NCI-H2171 treated with DMSO at 0.1 percent for 48 hours (cell line): ENCODE measurements at regions not wholly inside any gene's neighbourhood (a gene's known extent, or its start where the extent isn't known, plus 50 kb on each side); places are given as distances from the start of the nearest gene placed in this dataset.
"Not testable (repeated sequence)": the region's sequence is repeated elsewhere in the genome, so short reads cannot be mapped to it uniquely, and the experiment has no call there.

Experiments
- DNase-seq: peaks from one replicate; lab custom pipeline; 2025; lab: John Stamatoyannopoulos, UW

- peak; percentile 41 for DNase-seq
Observed at GRCh38 chr3:94336046-94336753, 273.3 kb downstream of the NSUN3 start.

- DNase-seq: no peak
Observed at GRCh38 chr3:94345101-94345500, 282.2 kb downstream of the NSUN3 start.

GRCh38 chr3:94349310-94349878 lies 286.5 kb downstream of the NSUN3 start:
- no peak for DNase-seq

DNA sequence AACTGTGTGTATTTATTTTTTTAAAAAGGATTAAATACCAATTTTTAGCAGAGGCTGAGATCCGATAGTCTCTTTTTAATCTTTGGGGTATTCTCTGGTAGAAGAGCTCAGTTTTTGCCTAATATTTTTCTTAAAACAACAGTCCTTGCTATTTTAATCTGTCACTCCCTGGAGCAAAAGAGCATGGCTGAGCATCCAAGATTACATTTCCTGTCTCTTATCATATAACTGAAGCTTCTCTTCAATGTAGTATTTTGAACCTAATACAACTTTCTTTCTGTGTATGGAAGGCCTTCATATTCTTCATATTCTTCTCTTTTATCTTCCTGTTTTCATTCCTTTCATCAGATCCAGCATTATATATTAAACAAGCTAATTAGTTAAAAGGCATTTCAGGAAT lies 293.7 kb downstream of the NSUN3 start:
- DNase-seq: no peak

GRCh38 chr3:94359996-94360395 lies 297.1 kb downstream of the NSUN3 start:
- no peak for DNase-seq

DNA sequence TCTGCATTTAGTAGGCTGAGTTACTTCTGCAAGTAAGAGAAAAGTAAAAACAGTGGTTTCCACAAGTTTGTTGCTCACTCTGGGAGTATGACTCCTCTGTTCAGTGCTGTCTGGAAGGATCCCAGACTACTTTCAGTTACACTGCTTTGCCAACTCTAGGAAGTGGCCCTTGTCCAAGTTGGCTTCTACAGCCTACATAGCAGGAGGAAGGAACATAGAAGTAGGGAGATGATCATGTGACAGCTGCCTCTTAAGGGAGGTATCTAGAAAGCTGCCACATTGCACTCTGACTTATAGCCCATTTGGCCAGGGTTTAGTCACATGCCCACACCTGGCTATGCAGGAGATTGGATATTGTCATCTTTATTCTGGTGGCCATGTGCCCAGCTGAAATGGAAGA lies 298.1 kb downstream of the NSUN3 start:
- no peak for DNase-seq

GRCh38 chr3:94362393-94362792 lies 299.5 kb downstream of the NSUN3 start:
- DNase-seq: no peak

- no peak for DNase-seq
Observed at GRCh38 chr3:94365006-94365405, 302.1 kb downstream of the NSUN3 start.

- no peak for DNase-seq
Observed at GRCh38 chr3:94372026-94372425, 309.2 kb downstream of the NSUN3 start.

DNA sequence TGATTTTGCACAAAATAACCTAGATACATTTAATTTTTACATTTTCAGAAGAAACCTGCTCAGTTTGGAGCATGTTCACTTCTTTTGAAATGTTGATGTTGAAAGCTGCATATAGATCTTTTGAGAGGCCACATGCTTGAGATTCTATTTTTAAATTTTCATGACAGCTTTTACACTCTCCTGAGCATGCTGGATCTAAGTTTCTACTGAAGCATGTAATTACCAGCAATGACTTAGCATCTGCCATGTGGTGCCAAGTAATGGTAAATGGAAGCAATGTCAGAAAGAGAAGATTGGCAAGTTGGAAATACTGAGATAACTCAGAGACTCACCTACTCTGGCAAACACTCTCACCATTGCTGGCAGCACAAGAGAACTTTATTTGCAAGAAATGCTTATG lies 310.6 kb downstream of the NSUN3 start:
- DNase-seq: peak; percentile 45

DNA sequence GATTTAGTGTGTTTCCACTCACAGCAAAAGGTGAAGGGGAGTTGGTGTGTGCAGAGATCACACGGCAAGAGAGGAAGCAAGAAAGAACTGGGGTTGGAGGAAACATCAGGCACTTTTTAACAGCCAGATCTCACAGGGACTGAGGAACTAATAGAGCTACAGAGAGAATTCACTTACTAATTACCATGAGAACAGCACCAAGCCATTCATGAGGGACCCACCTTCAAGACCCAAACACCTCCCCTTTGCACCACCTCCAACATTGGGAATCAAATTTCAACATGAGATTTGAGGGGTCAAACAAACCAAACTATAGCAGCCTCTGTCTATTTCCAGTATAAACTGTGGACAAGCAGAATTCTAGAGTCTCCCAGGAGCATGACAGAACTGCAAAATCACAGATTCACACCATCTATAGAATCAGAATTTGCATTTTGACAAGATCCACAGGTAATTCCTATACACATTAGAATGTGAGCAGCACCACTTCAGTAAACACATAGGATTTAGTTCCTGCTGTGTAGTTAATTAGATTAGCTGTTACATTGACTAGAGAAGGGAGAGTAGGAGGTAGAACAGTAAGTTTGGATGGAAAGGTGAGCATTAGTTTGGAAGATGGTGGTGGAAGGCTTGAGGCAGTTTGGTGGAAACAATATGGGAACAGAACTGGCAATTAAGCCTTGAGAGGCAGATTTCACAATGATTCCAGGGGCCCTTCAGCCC lies 311.7 kb downstream of the NSUN3 start:
- DNase-seq: no peak

DNA sequence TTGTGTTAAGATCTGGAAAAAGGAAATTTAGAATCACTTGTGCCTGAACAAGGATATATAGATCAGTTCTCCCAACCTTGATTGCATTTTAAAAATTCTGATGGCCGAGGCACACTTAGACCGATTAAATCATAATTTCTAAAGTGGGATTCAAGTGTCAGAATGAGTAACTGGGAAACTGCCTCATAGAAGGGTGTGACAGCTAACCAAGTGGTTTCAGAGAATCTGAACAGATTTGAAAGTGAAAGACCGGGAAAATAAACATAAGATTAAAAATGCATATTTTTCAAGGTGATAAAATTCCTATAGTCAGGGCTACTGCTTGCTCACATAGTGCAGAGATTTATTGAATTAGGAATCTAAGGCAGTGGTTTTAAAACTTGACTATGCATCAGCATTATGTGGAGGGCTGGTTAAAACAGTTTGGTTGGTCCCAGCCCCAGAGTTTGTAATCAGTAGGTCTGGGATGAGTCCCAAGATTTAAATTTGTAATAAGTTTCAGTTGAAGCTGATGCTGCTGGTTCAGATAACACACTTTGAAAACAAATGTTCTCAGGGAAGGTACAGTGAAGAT lies 314.3 kb downstream of the NSUN3 start:
- DNase-seq: not testable (repeated sequence)

DNA sequence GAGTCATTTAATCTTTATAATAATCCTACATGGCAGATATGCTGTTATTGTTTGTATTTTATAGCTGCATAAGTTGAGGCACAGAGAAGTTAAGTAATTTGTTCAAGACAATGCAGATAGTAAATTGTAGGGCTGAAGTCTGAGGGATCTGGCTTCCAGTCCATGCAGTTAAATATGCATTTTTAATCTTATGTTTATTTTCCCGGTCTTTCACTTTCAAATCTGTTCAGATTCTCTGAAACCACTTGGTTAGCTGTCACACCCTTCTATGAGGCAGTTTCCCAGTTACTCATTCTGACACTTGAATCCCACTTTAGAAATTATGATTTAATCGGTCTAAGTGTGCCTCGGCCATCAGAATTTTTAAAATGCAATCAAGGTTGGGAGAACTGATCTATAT lies 315.0 kb downstream of the NSUN3 start:
- DNase-seq: not testable (repeated sequence)

GRCh38 chr3:94378322-94378721 lies 315.5 kb downstream of the NSUN3 start:
- DNase-seq: no peak

- DNase-seq: no peak
Observed at GRCh38 chr3:94379264-94379663, 316.4 kb downstream of the NSUN3 start.

- DNase-seq: no peak
Observed at GRCh38 chr3:94394885-94395284, 332.0 kb downstream of the NSUN3 start.

- DNase-seq: no peak
Observed at GRCh38 chr3:94395851-94396250, 333.0 kb downstream of the NSUN3 start.

- no peak for DNase-seq
Observed at GRCh38 chr3:94398036-94398435, 335.2 kb downstream of the NSUN3 start.

- no peak for DNase-seq
Observed at GRCh38 chr3:94401466-94401865, 338.6 kb downstream of the NSUN3 start.

- no peak for DNase-seq
Observed at GRCh38 chr3:94402126-94402525, 339.3 kb downstream of the NSUN3 start.

- DNase-seq: no peak
Observed at GRCh38 chr3:94405258-94406035, 342.6 kb downstream of the NSUN3 start.

DNA sequence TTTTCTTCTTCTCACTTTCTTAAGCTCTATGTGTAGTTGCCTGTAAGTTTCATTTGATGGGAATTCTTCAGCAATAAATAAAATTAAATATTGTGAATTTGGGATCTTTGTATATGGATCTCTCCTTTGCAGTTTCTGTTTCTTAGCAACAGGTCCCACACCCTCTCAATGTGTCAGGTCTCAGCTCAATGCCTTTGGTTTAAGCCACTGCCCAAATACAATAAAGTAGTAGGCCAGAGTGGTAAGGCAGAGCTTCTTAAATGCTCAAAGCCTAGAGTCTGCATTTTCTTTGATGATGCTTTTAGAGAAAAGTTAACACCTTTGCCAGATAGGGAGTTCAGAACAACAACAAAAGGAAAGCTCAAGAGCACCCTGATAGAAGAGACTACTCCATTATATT lies 343.7 kb downstream of the NSUN3 start:
- no peak for DNase-seq
